H1 (cell line): ENCODE measurements at regions not wholly inside any gene's neighbourhood (a gene's known extent, or its start where the extent isn't known, plus 50 kb on each side); places are given as distances from the start of the nearest gene placed in this dataset.
A peak's percentile ranks its signal among the peaks of the same experiment; 100 is the strongest.

ENCODE experiments used
- CTCF ChIA-PET: fragments of 300-600 bp; sonication (Branson Sonifier 250); formaldehyde crosslinking; loops from one replicate; lab custom pipeline; 2021; ENCODE audit not compliant: partially characterized antibody; lab: Charles Lee
- POLR2A ChIA-PET: fragments of 300-600 bp; sonication (Branson Sonifier 250); formaldehyde crosslinking; loops from one replicate; lab custom pipeline; 2021; ENCODE audit warnings: inconsistent platforms; ENCODE audit not compliant: partially characterized antibody; lab: Charles Lee
- DNase-seq, 2 experiments: peaks; one replicate each; pipeline versions ENCODE4 v3.0.0 to v3.0.0-alpha.2; 2010 to 2022; ENCODE audit warnings: low spot score in 2 of 2, low read depth in 1 of 2, mixed read lengths in 1 of 2
- FAIRE-seq: peaks from 2 replicates; lab custom pipeline; 2011; peaks lifted over from hg19 to GRCh38; lab: Jason Lieb, UNC
- H2AFZ ChIP-seq: 2 replicates; pipeline ENCODE4 v1.8.1; 2012; ENCODE audit warnings: low read length, inconsistent platforms
- H2AK5ac ChIP-seq: 2 replicates; pipeline ENCODE4 v1.6.1; 2013; ENCODE audit warnings: low read depth, low read length
- H2BK120ac ChIP-seq: replicated peaks from 2 replicates; pipeline ENCODE3; 2013; ENCODE audit warnings: low read depth, low read length, inconsistent platforms
- H2BK12ac ChIP-seq: 2 replicates; pipeline ENCODE4 v1.6.1; 2013; ENCODE audit warnings: low read depth, low read length
- H2BK15ac ChIP-seq: 2 replicates; pipeline ENCODE4 v1.6.1; 2013; ENCODE audit warnings: low read length
- H2BK20ac ChIP-seq: 2 replicates; pipeline ENCODE4 v1.6.1; 2013; ENCODE audit warnings: low read length
- H2BK5ac ChIP-seq: 2 replicates; pipeline ENCODE4 v1.6.1; 2013; ENCODE audit warnings: low read depth, low read length
- H3K14ac ChIP-seq: 2 replicates; pipeline ENCODE4 v1.6.1; 2013; ENCODE audit warnings: inconsistent platforms; ENCODE audit not compliant: insufficient read length
- H3K18ac ChIP-seq: 2 replicates; pipeline ENCODE4 v1.6.1; 2013; ENCODE audit warnings: low read length; ENCODE audit errors: extremely low read depth
- H3K23ac ChIP-seq: 2 replicates; pipeline ENCODE4 v1.6.1; 2013; ENCODE audit warnings: inconsistent platforms; ENCODE audit not compliant: insufficient read length
- H3K23me2 ChIP-seq: 2 replicates; pipeline ENCODE4 v1.6.1; 2013; ENCODE audit warnings: low read depth, low read length
- H3K27ac ChIP-seq: 2 replicates; pipeline ENCODE4 v1.6.1; 2011; ENCODE audit warnings: low read depth, low read length, inconsistent platforms
- H3K27me3 ChIP-seq, 4 experiments: replicated peaks in 1 of 4; 1 replicate in 1 of 4; 2 replicates in 3 of 4; pipeline versions ENCODE4 v1.6.1 to v1.8.1; 2011 to 2013; ENCODE audit warnings: low read length in 3 of 4, mild to moderate bottlenecking in 3 of 4, inconsistent platforms in 2 of 4, mixed read lengths in 2 of 4, moderate library complexity in 1 of 4; ENCODE audit not compliant: control insufficient read depth in 3 of 4, insufficient read depth in 3 of 4; ENCODE audit errors: extremely low read depth in 1 of 4
- H3K36me3 ChIP-seq, 4 experiments: 2 replicates each; pipeline versions ENCODE4 v1.6.1 to v1.8.1; 2011 to 2013; ENCODE audit warnings: mild to moderate bottlenecking in 4 of 4, low read length in 3 of 4, moderate library complexity in 2 of 4, control low read depth in 1 of 4, inconsistent platforms in 1 of 4; ENCODE audit not compliant: insufficient read depth in 4 of 4, control insufficient read depth in 2 of 4
- H3K4ac ChIP-seq: replicated peaks from 2 replicates; pipeline ENCODE3; 2013; ENCODE audit warnings: low read length, low read depth, mixed read lengths, inconsistent platforms; ENCODE audit not compliant: insufficient read length
- H3K4me1 ChIP-seq, 4 experiments: replicated peaks in 1 of 4; 1 replicate in 1 of 4; 2 replicates in 3 of 4; pipeline versions ENCODE4 v1.6.1 to v1.8.1; 2011 to 2013; ENCODE audit warnings: low read length in 3 of 4, inconsistent platforms in 2 of 4, mixed read lengths in 1 of 4; ENCODE audit not compliant: insufficient read depth in 4 of 4, control insufficient read depth in 3 of 4
- H3K4me2 ChIP-seq, 2 experiments: 2 replicates each; pipeline versions ENCODE4 v1.6.1 to v1.8.1; 2011 to 2013; ENCODE audit warnings: low read depth in 2 of 2, low read length in 2 of 2, control low read depth in 1 of 2, inconsistent platforms in 1 of 2, mild to moderate bottlenecking in 1 of 2; ENCODE audit not compliant: insufficient read depth in 1 of 2
- H3K4me3 ChIP-seq, 4 experiments: fragments of 200-600, 300-600 bp in 1 of 4; sonication (generic), shearing (Covaris generic), sonication (Bioruptor Twin) in 1 of 4; 2 replicates each; pipeline versions ENCODE4 v1.5.1 to v1.8.1; 2011 to 2016; ENCODE audit warnings: low read length in 4 of 4, low read depth in 3 of 4, control low read depth in 2 of 4, inconsistent platforms in 2 of 4, mild to moderate bottlenecking in 2 of 4, mixed read lengths in 1 of 4, moderate library complexity in 1 of 4; ENCODE audit not compliant: insufficient read depth in 2 of 4; ENCODE audit errors: extremely low read depth in 1 of 4
- H3K56ac ChIP-seq: replicated peaks from 2 replicates; pipeline ENCODE3; 2013; ENCODE audit warnings: low read depth, mild to moderate bottlenecking, mixed read lengths, low read length, inconsistent platforms; ENCODE audit not compliant: insufficient read length
- H3K79me1 ChIP-seq: 2 replicates; pipeline ENCODE4 v1.6.1; 2013; ENCODE audit warnings: low read depth, low read length, control low read depth
- H3K79me2 ChIP-seq, 2 experiments: 2 replicates each; pipeline versions ENCODE4 v1.6.1 to v1.8.1; 2012 to 2013; ENCODE audit warnings: low read length in 2 of 2, mild to moderate bottlenecking in 2 of 2, inconsistent platforms in 1 of 2; ENCODE audit not compliant: insufficient read depth in 2 of 2, control insufficient read depth in 1 of 2
- H3K9ac ChIP-seq, 4 experiments: replicated peaks in 1 of 4; 1 replicate in 1 of 4; 2 replicates in 3 of 4; pipeline versions ENCODE4 v1.6.1 to v1.8.1; 2011 to 2013; ENCODE audit warnings: low read depth in 3 of 4, low read length in 3 of 4, control low read depth in 2 of 4, mild to moderate bottlenecking in 2 of 4, moderate library complexity in 2 of 4, inconsistent platforms in 1 of 4; ENCODE audit errors: extremely low read depth in 1 of 4
- H3K9me3 ChIP-seq, 2 experiments: 2 replicates each; pipeline versions ENCODE4 v1.6.1 to v1.8.1; 2012 to 2013; ENCODE audit warnings: mild to moderate bottlenecking in 2 of 2, moderate library complexity in 2 of 2, control low read depth in 1 of 2, inconsistent platforms in 1 of 2, low read depth in 1 of 2, low read length in 1 of 2, mixed read lengths in 1 of 2; ENCODE audit not compliant: insufficient read depth in 2 of 2
- H4K20me1 ChIP-seq, 2 experiments: replicated peaks in 1 of 2; 2 replicates each; pipeline versions ENCODE3 to v1.8.1; 2011 to 2013; ENCODE audit warnings: inconsistent platforms in 2 of 2, low read length in 2 of 2, mild to moderate bottlenecking in 1 of 2; ENCODE audit not compliant: insufficient read depth in 2 of 2, control insufficient read depth in 1 of 2
- H4K5ac ChIP-seq: 2 replicates; pipeline ENCODE4 v1.6.1; 2013; ENCODE audit warnings: low read length, low read depth, mixed read lengths, inconsistent platforms; ENCODE audit not compliant: insufficient read length
- H4K8ac ChIP-seq: 2 replicates; pipeline ENCODE4 v1.8.0; 2013; ENCODE audit warnings: mild to moderate bottlenecking, moderate library complexity, low read length, inconsistent platforms; ENCODE audit not compliant: insufficient read depth; ENCODE audit errors: extremely low read depth
- H4K91ac ChIP-seq: replicated peaks from 2 replicates; pipeline ENCODE3; 2013; ENCODE audit warnings: low read length, mixed read lengths, inconsistent platforms; ENCODE audit not compliant: insufficient read length
- POLR2A ChIP-seq, 2 experiments: IDR thresholded peaks; 1 replicate in 1 of 2; 2 replicates in 1 of 2; pipeline ENCODE4 v1.6.1; 2011; ENCODE audit warnings: low read depth in 2 of 2, low read length in 2 of 2, mild to moderate bottlenecking in 2 of 2; ENCODE audit errors: control extremely low read depth in 1 of 2
- RBBP5 ChIP-seq: IDR thresholded peaks from 2 replicates; pipeline ENCODE4 v1.7.1; 2012; ENCODE audit warnings: low read depth, mild to moderate bottlenecking, inconsistent platforms, low read length, moderate library complexity, borderline replicate concordance
- SP1 ChIP-seq: IDR thresholded peaks from 2 replicates; pipeline ENCODE4 v1.6.1; 2011; ENCODE audit warnings: low read depth, low read length
- TEAD4 ChIP-seq: IDR thresholded peaks from 2 replicates; pipeline ENCODE4 v1.6.1; 2012; ENCODE audit warnings: low read depth, low read length, inconsistent platforms, mixed read lengths
- WGBS, 2 experiments: shearing (Covaris generic) in 1 of 2; methylation state at CpG; one replicate each; pipeline versions ENCODE4 v1.1.6 to v1.1.7; 2013 to 2015; ENCODE audit warnings: low lambda C conversion rate in 2 of 2, mixed read lengths in 2 of 2, inconsistent platforms in 1 of 2, low coverage in 1 of 2, missing lambda C conversion rate in 1 of 2; ENCODE audit not compliant: insufficient replicate concordance in 2 of 2, insufficient coverage in 1 of 2, insufficient read length in 1 of 2; ENCODE audit errors: extremely low coverage in 1 of 2, missing lambda C conversion rate in 1 of 2; 5-methylcytosine and 5-hydroxymethylcytosine counted together

DNA sequence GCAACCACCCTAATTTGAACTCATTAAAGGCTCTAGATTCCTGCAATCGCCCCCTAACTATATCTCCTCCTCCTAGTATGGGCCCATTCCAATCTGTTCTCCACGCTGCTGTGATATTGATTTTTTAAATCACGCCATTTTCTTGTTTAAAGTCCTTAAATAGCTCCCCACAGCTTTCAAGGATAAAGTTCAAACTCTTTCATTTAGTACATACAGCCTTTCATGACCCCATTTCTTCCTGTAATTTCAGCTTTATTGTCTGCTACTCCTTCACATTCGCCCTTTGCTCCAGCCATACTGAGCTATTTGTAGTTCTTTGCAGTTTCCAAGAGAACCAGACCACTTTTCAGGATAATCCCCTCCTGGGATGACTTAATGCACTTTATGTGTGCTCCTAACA, 118.5 kb downstream of the GC start:
- H3K9ac ChIP-seq = no peak overlapping the region
- H2BK15ac ChIP-seq = no peak overlapping the region
- DNase-seq (no peak), FAIRE-seq (no peak)
- H3K4ac ChIP-seq = no peak overlapping the region
- no peak overlapping the region for H2BK12ac ChIP-seq
- no peak overlapping the region for H3K4me3 ChIP-seq
- H3K4me1 ChIP-seq = no peaks in the 10 kb centered on the region
- no peak for TF ChIP-seq POLR2A (IDR thresholded peaks at IDR 0.05; ENCODE audit: control extremely low read depth in 1 of 2, low read depth in 2 of 2, low read length in 2 of 2)
- TF ChIP-seq TEAD4 = no peak
- no peak for TF ChIP-seq SP1
- TF ChIP-seq RBBP5 = no peak
- H3K18ac ChIP-seq = no peak overlapping the region
- H2BK5ac ChIP-seq = no peak overlapping the region
- H3K56ac ChIP-seq = no peak overlapping the region
- H3K23ac ChIP-seq = no peak overlapping the region
- H3K27ac ChIP-seq = no peak overlapping the region
- no peak overlapping the region for H4K91ac ChIP-seq
- no peaks in the 10 kb centered on the region for H3K79me1 ChIP-seq
- POLR2A ChIA-PET = no interaction called here
- peak overlapping the region; percentile 49; the same call in 1 of the 2 replicates for H2AFZ ChIP-seq
- no peak overlapping the region for H2AK5ac ChIP-seq
- no peaks in the 10 kb centered on the region for H4K20me1 ChIP-seq
- H4K8ac ChIP-seq = no peak overlapping the region
- no peak overlapping the region for H2BK20ac ChIP-seq
- H4K5ac ChIP-seq = no peak overlapping the region
- no peak overlapping the region for H3K14ac ChIP-seq
- no peaks in the 10 kb centered on the region for H3K36me3 ChIP-seq
- H3K9me3 ChIP-seq = peaks cover 0 to 2% of the 10 kb centered on the region in 2 experiments; a peak in 1 of 4 replicates
- 93% methylated on average over 4 of the region's 4 CpGs; no CpG with 5 or more reads in 1 of the 2 experiments for WGBS, 2 experiments
- H2BK120ac ChIP-seq = no peak overlapping the region
- CTCF ChIA-PET = interaction anchor here (1.4 kb wide), 1 partner anchor 12 kb away, joined by 4 read pairs; no protein-coding TSS in a partner anchor
- H3K4me2 ChIP-seq = no peak overlapping the region
- H3K23me2 ChIP-seq = no peaks in the 10 kb centered on the region
- peaks cover 0 to 1% (median 0%) of the 10 kb centered on the region in 4 experiments; a peak in 1 of 7 replicates for H3K27me3 ChIP-seq
- H3K79me2 ChIP-seq = no peaks in the 10 kb centered on the region
